Astrocyte (in vitro differentiated cells and primary cell): ENCODE measurements at regions not wholly inside any gene's neighbourhood (a gene's known extent, or its start where the extent isn't known, plus 50 kb on each side); places are given as distances from the start of the nearest gene placed in this dataset.

Experiments used
- DNase-seq: peaks from one replicate; pipeline ENCODE4 v3.0.0-alpha.2; 2010; ENCODE audit warnings: low read depth
- FAIRE-seq: peaks from 2 replicates; lab custom pipeline; 2011; peaks lifted over from hg19 to GRCh38; lab: Jason Lieb, UNC
- H2AFZ ChIP-seq: 2 replicates; pipeline ENCODE4 v1.6.0; 2012; ENCODE audit warnings: low read depth, low read length, inconsistent platforms
- H3K27ac ChIP-seq: 2 replicates; pipeline ENCODE4 v1.5.1; 2011; ENCODE audit warnings: low read depth, low read length, inconsistent platforms
- H3K27me3 ChIP-seq: 2 replicates; pipeline ENCODE4 v1.6.0; 2011; ENCODE audit warnings: low read length, inconsistent platforms; ENCODE audit not compliant: insufficient read depth
- H3K36me3 ChIP-seq: 2 replicates; pipeline ENCODE4 v1.5.1; 2011; ENCODE audit warnings: low read length, inconsistent platforms; ENCODE audit not compliant: insufficient read depth
- H3K4me1 ChIP-seq: 2 replicates; pipeline ENCODE4 v1.5.1; 2011; ENCODE audit warnings: low read length, inconsistent platforms; ENCODE audit not compliant: insufficient read depth
- H3K4me2 ChIP-seq: 2 replicates; pipeline ENCODE4 v1.6.0; 2012; ENCODE audit warnings: low read length, inconsistent platforms
- H3K4me3 ChIP-seq: 2 replicates; pipeline ENCODE4 v1.5.1; 2011; ENCODE audit warnings: low read depth, mild to moderate bottlenecking, low read length, inconsistent platforms; ENCODE audit not compliant: insufficient read depth
- H3K79me2 ChIP-seq: 2 replicates; pipeline ENCODE4 v1.6.0; 2012; ENCODE audit warnings: mild to moderate bottlenecking, low read length, inconsistent platforms; ENCODE audit not compliant: insufficient read depth
- H3K9ac ChIP-seq: 2 replicates; pipeline ENCODE4 v1.6.0; 2012; ENCODE audit warnings: mild to moderate bottlenecking, low read length, inconsistent platforms
- H3K9me3 ChIP-seq: 2 replicates; pipeline ENCODE4 v1.5.1; 2012; ENCODE audit warnings: low read depth, mild to moderate bottlenecking, low read length, inconsistent platforms; ENCODE audit not compliant: insufficient read depth
- H4K20me1 ChIP-seq: 2 replicates; pipeline ENCODE4 v1.6.0; 2012; ENCODE audit warnings: low read length, inconsistent platforms; ENCODE audit not compliant: insufficient read depth
- H3K27ac Mint-ChIP-seq: one replicate; pipeline ENCODE4 v1.8.0; 2021; ENCODE audit warnings: mild to moderate bottlenecking, mixed read lengths; ENCODE audit not compliant: unreplicated experiment
- H3K27me3 Mint-ChIP-seq: one replicate; pipeline ENCODE4 v1.8.0; 2021; ENCODE audit warnings: low read depth, mixed read lengths; ENCODE audit not compliant: unreplicated experiment
- H3K36me3 Mint-ChIP-seq: one replicate; pipeline ENCODE4 v1.8.0; 2021; ENCODE audit warnings: low read depth, mixed read lengths; ENCODE audit not compliant: unreplicated experiment
- H3K4me1 Mint-ChIP-seq: one replicate; pipeline ENCODE4 v1.8.0; 2021; ENCODE audit warnings: low read depth, mixed read lengths; ENCODE audit not compliant: unreplicated experiment
- H3K4me3 Mint-ChIP-seq: one replicate; pipeline ENCODE4 v1.8.0; 2021; ENCODE audit warnings: mild to moderate bottlenecking, moderate library complexity, mixed read lengths; ENCODE audit not compliant: unreplicated experiment
- H3K9me3 Mint-ChIP-seq: one replicate; pipeline ENCODE4 v1.8.0; 2021; ENCODE audit warnings: mild to moderate bottlenecking, mixed read lengths; ENCODE audit not compliant: unreplicated experiment
- CTCF ChIP-seq: IDR thresholded peaks from 2 replicates; pipeline ENCODE4 v1.5.1; 2011; ENCODE audit warnings: low read depth, mild to moderate bottlenecking, inconsistent platforms, low read length, moderate library complexity; ENCODE audit not compliant: insufficient read depth
- EZH2 ChIP-seq: IDR thresholded peaks from 2 replicates; pipeline ENCODE4 v1.6.1; 2012; ENCODE audit warnings: mild to moderate bottlenecking, low read length, inconsistent platforms; ENCODE audit not compliant: insufficient read depth

GRCh38 chrX:39541881-39542280 lies 555.9 kb downstream of the BCOR start:
- Mint-ChIP-seq H3K4me1 (no peaks in the 10 kb centered on the region), H3K27me3 (peaks cover 21% of the 10 kb centered on the region), H3K9me3 (peaks cover 14% of the 10 kb centered on the region), H3K27ac (no peak overlapping the region), H3K4me3 (no peak overlapping the region), H3K36me3 (no peaks in the 10 kb centered on the region)
- H2AFZ ChIP-seq = no peak overlapping the region
- H3K9ac ChIP-seq = no peak overlapping the region
- no peak overlapping the region for H3K4me2 ChIP-seq
- no peaks in the 10 kb centered on the region for H3K36me3 ChIP-seq
- no peaks in the 10 kb centered on the region for H3K9me3 ChIP-seq
- TF ChIP-seq EZH2 (no peak), CTCF (no peak)
- FAIRE-seq (no peak), DNase-seq (no peak)
- H3K4me3 ChIP-seq = no peak overlapping the region
- H3K27ac ChIP-seq = no peak overlapping the region
- H3K4me1 ChIP-seq = no peaks in the 10 kb centered on the region
- H3K27me3 ChIP-seq = no peaks in the 10 kb centered on the region
- no peaks in the 10 kb centered on the region for H3K79me2 ChIP-seq
- no peaks in the 10 kb centered on the region for H4K20me1 ChIP-seq

GRCh38 chrX:39542316-39542715 lies 555.4 kb downstream of the BCOR start:
- Histone ChIP-seq H3K36me3 (no peaks in the 10 kb centered on the region), H4K20me1 (no peaks in the 10 kb centered on the region), H3K27ac (no peak overlapping the region), H3K4me1 (no peaks in the 10 kb centered on the region), H2AFZ (no peak overlapping the region), H3K9ac (no peak overlapping the region), H3K4me3 (no peak overlapping the region), H3K9me3 (no peaks in the 10 kb centered on the region), H3K4me2 (no peak overlapping the region), H3K79me2 (no peaks in the 10 kb centered on the region), H3K27me3 (no peaks in the 10 kb centered on the region)
- no peaks in the 10 kb centered on the region for H3K4me1 Mint-ChIP-seq
- no peak overlapping the region for H3K4me3 Mint-ChIP-seq
- TF ChIP-seq EZH2 = no peak
- no peak for TF ChIP-seq CTCF
- no peak for DNase-seq
- peak; percentile 67 for FAIRE-seq
- H3K36me3 Mint-ChIP-seq = no peaks in the 10 kb centered on the region
- H3K27ac Mint-ChIP-seq = no peak overlapping the region
- peaks cover 18% of the 10 kb centered on the region for H3K27me3 Mint-ChIP-seq
- peaks cover 14% of the 10 kb centered on the region for H3K9me3 Mint-ChIP-seq

GRCh38 chrX:39550795-39551361 lies 546.9 kb downstream of the BCOR start:
- H3K27ac Mint-ChIP-seq = no peak overlapping the region
- peaks cover 4% of the 10 kb centered on the region for H3K27me3 Mint-ChIP-seq
- Histone ChIP-seq H3K27ac (no peak overlapping the region), H3K36me3 (no peaks in the 10 kb centered on the region), H3K4me2 (no peak overlapping the region), H3K4me1 (no peaks in the 10 kb centered on the region), H2AFZ (no peak overlapping the region), H3K4me3 (no peak overlapping the region), H3K27me3 (no peaks in the 10 kb centered on the region), H3K9ac (no peak overlapping the region), H4K20me1 (no peaks in the 10 kb centered on the region), H3K9me3 (no peaks in the 10 kb centered on the region), H3K79me2 (no peaks in the 10 kb centered on the region)
- H3K36me3 Mint-ChIP-seq = no peaks in the 10 kb centered on the region
- H3K4me1 Mint-ChIP-seq = no peaks in the 10 kb centered on the region
- FAIRE-seq (no peak), DNase-seq (no peak)
- no peak for TF ChIP-seq CTCF
- TF ChIP-seq EZH2 = no peak
- no peak overlapping the region for H3K4me3 Mint-ChIP-seq
- H3K9me3 Mint-ChIP-seq = no peaks in the 10 kb centered on the region
